ENCODE measurements at regions not wholly inside any gene's neighbourhood (a gene's known extent, or its start where the extent isn't known, plus 50 kb on each side); places are given as distances from the start of the nearest gene placed in this dataset.

DNA sequence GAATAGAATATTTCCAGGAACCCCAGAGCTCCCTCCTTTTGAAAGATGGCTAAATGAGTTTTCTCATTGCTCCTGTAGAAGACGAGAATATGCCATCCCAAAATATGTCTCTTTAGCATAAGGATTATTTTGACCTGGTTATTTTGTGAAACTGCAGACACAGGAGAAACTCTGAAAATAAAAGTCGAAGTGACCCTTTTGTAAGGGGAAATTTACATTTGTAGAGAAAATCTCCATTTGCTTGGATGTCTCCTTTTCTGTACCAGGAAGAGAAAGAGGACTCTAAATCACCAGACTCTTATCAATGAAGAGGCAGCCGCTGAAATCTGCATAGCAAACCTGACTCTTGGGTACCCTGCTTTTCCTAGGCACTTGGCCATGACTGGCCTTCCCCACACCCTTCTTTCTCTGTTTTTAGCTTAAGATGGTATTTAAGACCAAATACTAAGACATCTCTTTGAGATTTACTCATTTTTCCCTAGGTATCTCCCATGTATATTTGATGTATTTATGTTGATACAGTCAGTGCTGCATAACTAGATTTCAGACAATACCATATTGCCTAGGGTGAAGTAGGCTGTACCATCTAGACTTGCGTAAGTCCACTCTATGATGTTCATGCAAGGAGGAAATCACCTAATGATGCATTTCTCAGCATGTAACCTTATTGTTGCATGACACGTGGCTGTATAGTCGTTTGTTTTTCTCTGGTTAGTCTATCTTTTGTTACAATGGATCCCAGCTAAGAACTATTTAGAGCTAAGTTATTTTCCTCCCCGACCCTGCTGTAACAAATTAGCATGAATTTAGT is 98.2 kb upstream of the UBE3A start:
- H3K4me2 ChIP-seq (ENCODE audit: low read depth, low read length, poor library complexity, severe bottlenecking) = no peak overlapping the region
- no peak for TF ChIP-seq EZH2phosphoT487 (conservative IDR thresholded peaks at IDR 0.05; ENCODE audit: low read length)
- TF ChIP-seq, protein P1, sequence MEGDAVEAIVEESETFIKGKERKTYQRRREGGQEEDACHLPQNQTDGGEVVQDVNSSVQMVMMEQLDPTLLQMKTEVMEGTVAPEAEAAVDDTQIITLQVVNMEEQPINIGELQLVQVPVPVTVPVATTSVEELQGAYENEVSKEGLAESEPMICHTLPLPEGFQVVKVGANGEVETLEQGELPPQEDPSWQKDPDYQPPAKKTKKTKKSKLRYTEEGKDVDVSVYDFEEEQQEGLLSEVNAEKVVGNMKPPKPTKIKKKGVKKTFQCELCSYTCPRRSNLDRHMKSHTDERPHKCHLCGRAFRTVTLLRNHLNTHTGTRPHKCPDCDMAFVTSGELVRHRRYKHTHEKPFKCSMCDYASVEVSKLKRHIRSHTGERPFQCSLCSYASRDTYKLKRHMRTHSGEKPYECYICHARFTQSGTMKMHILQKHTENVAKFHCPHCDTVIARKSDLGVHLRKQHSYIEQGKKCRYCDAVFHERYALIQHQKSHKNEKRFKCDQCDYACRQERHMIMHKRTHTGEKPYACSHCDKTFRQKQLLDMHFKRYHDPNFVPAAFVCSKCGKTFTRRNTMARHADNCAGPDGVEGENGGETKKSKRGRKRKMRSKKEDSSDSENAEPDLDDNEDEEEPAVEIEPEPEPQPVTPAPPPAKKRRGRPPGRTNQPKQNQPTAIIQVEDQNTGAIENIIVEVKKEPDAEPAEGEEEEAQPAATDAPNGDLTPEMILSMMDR (IDR thresholded peaks at IDR 0.05; ENCODE audit: insufficient read depth, low read length, poor library complexity, severe bottlenecking) = no peak
- no peaks in the 10 kb centered on the region for H3K36me3 ChIP-seq (ENCODE audit: low read length)
- H3F3A ChIP-seq (ENCODE audit: insufficient read depth) = no peaks in the 10 kb centered on the region
- no peaks in the 10 kb centered on the region for H3K79me2 ChIP-seq (ENCODE audit: insufficient read depth, low read length)
- H3K27me3 ChIP-seq (ENCODE audit: low read length) = no peaks in the 10 kb centered on the region
- H4K20me1 ChIP-seq (ENCODE audit: low read depth, low read length) = no peaks in the 10 kb centered on the region
- H3K4me3 ChIP-seq (ENCODE audit: insufficient read depth, low read length, poor library complexity, severe bottlenecking) = no peak overlapping the region
- no peaks in the 10 kb centered on the region for H3K9me3 ChIP-seq (ENCODE audit: insufficient read depth, low read length)
- no peak overlapping the region for H2AFZ ChIP-seq (ENCODE audit: low read depth, low read length, severe bottlenecking)
- no peaks in the 10 kb centered on the region for H3K9me2 ChIP-seq (replicated peaks; ENCODE audit: insufficient read depth, low read length)
- H3K27ac ChIP-seq (ENCODE audit: low read depth, low read length) = no peak overlapping the region
- H3K9ac ChIP-seq (ENCODE audit: low read length) = no peak overlapping the region

DNA sequence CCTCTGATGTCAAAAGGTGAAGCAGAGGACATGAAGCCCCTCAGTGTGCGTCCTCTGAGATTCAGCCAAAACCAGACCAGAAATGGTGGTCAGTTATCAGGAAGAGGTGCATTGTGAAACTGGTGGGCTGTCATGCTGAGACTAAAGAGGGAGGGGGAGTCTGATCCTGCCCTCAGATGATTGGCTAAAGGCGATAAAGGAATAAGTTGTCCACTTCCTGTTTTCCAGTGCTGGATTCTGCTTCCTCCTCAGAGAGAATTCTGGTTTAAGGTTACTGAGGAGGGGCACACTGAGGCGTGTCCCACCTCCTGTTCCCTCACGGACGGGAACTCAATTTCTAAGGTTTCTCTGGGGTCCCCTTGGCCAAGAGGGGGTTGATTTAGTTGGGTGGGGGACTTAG is 97.0 kb upstream of the UBE3A start:
- H3K9me2 ChIP-seq (replicated peaks; ENCODE audit: insufficient read depth, low read length) = no peaks in the 10 kb centered on the region
- H3K9ac ChIP-seq (ENCODE audit: low read length) = no peak overlapping the region
- H3K27ac ChIP-seq (ENCODE audit: low read depth, low read length) = no peak overlapping the region
- H3K36me3 ChIP-seq (ENCODE audit: low read length) = no peaks in the 10 kb centered on the region
- H3K9me3 ChIP-seq (ENCODE audit: insufficient read depth, low read length) = no peaks in the 10 kb centered on the region
- no peak overlapping the region for H3K4me3 ChIP-seq (ENCODE audit: insufficient read depth, low read length, poor library complexity, severe bottlenecking)
- H3K4me2 ChIP-seq (ENCODE audit: low read depth, low read length, poor library complexity, severe bottlenecking) = no peak overlapping the region
- no peaks in the 10 kb centered on the region for H3F3A ChIP-seq (ENCODE audit: insufficient read depth)
- H2AFZ ChIP-seq (ENCODE audit: low read depth, low read length, severe bottlenecking) = no peak overlapping the region
- no peaks in the 10 kb centered on the region for H4K20me1 ChIP-seq (ENCODE audit: low read depth, low read length)
- no peak for TF ChIP-seq EZH2phosphoT487 (conservative IDR thresholded peaks at IDR 0.05; ENCODE audit: low read length)
- TF ChIP-seq, protein P1 (IDR thresholded peaks at IDR 0.05; ENCODE audit: insufficient read depth, low read length, poor library complexity, severe bottlenecking) = no peak
- H3K79me2 ChIP-seq (ENCODE audit: insufficient read depth, low read length) = no peaks in the 10 kb centered on the region
- no peaks in the 10 kb centered on the region for H3K27me3 ChIP-seq (ENCODE audit: low read length)

DNA sequence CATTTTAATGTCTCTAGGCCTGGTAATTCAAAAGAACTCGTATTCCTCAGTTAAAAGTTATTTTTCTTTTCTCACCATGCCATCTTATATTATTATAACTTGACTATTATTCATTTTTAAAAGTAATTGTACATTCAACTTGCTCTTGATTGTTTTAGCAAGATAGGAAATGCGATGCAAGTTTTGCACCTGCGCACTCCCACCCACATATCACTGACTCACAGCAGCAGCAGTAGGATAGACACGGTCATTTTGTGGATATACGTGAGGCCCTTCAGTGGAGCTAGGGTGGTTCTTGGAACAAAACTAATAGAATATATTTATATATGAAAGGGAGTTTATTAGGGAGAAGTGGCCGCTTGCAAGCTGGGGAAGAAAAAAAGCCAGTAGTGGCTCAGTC is 95.5 kb upstream of the UBE3A start:
- Histone ChIP-seq H2AFZ (ENCODE audit: low read depth, low read length, severe bottlenecking) (no peak overlapping the region), H3K27me3 (ENCODE audit: low read length) (no peaks in the 10 kb centered on the region), H3K9me3 (ENCODE audit: insufficient read depth, low read length) (no peaks in the 10 kb centered on the region; the same call in 1 of the 2 replicates), H3K4me3 (ENCODE audit: insufficient read depth, low read length, poor library complexity, severe bottlenecking) (no peak overlapping the region), H3K9ac (ENCODE audit: low read length) (no peak overlapping the region), H3F3A (ENCODE audit: insufficient read depth) (no peaks in the 10 kb centered on the region), H3K36me3 (ENCODE audit: low read length) (no peaks in the 10 kb centered on the region), H3K9me2 (replicated peaks; ENCODE audit: insufficient read depth, low read length) (no peaks in the 10 kb centered on the region), H3K4me2 (ENCODE audit: low read depth, low read length, poor library complexity, severe bottlenecking) (no peak overlapping the region), H3K27ac (ENCODE audit: low read depth, low read length) (no peak overlapping the region), H4K20me1 (ENCODE audit: low read depth, low read length) (no peaks in the 10 kb centered on the region), H3K79me2 (ENCODE audit: insufficient read depth, low read length) (no peaks in the 10 kb centered on the region)
- no peak for TF ChIP-seq EZH2phosphoT487 (conservative IDR thresholded peaks at IDR 0.05; ENCODE audit: low read length)
- TF ChIP-seq, protein P1 (IDR thresholded peaks at IDR 0.05; ENCODE audit: insufficient read depth, low read length, poor library complexity, severe bottlenecking) = no peak

Measured in SU-DHL-6 (cell line).